ENCODE measurements at regions not wholly inside any gene's neighbourhood (a gene's known extent, or its start where the extent isn't known, plus 50 kb on each side); places are given as distances from the start of the nearest gene placed in this dataset.

GRCh38 chr13:61275736-61276135 is 139.9 kb downstream of the PCDH20 start:
- TF ChIP-seq, protein P1, sequence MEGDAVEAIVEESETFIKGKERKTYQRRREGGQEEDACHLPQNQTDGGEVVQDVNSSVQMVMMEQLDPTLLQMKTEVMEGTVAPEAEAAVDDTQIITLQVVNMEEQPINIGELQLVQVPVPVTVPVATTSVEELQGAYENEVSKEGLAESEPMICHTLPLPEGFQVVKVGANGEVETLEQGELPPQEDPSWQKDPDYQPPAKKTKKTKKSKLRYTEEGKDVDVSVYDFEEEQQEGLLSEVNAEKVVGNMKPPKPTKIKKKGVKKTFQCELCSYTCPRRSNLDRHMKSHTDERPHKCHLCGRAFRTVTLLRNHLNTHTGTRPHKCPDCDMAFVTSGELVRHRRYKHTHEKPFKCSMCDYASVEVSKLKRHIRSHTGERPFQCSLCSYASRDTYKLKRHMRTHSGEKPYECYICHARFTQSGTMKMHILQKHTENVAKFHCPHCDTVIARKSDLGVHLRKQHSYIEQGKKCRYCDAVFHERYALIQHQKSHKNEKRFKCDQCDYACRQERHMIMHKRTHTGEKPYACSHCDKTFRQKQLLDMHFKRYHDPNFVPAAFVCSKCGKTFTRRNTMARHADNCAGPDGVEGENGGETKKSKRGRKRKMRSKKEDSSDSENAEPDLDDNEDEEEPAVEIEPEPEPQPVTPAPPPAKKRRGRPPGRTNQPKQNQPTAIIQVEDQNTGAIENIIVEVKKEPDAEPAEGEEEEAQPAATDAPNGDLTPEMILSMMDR (IDR thresholded peaks at IDR 0.05) = no peak
- no peak for TF ChIP-seq POLR2A (IDR thresholded peaks at IDR 0.05)
